Erythroblast (primary cell): ENCODE measurements at regions not wholly inside any gene's neighbourhood (a gene's known extent, or its start where the extent isn't known, plus 50 kb on each side); places are given as distances from the start of the nearest gene placed in this dataset.

ENCODE experiments used
- GATA1 ChIP-seq: IDR thresholded peaks from 2 replicates; pipeline ENCODE4 v1.6.1; 2011; ENCODE audit warnings: low read depth, mild to moderate bottlenecking, control low read depth, low read length, moderate library complexity
- POLR2A ChIP-seq: IDR thresholded peaks from 2 replicates; pipeline ENCODE4 v1.6.1; 2011; ENCODE audit warnings: mild to moderate bottlenecking, low read length

GRCh38 chr5:106072208-106072607 is 1598.5 kb downstream of the EFNA5 start:
- no peak for TF ChIP-seq POLR2A
- TF ChIP-seq GATA1 = no peak
